ENCODE measurements at regions not wholly inside any gene's neighbourhood (a gene's known extent, or its start where the extent isn't known, plus 50 kb on each side); places are given as distances from the start of the nearest gene placed in this dataset.

DNA sequence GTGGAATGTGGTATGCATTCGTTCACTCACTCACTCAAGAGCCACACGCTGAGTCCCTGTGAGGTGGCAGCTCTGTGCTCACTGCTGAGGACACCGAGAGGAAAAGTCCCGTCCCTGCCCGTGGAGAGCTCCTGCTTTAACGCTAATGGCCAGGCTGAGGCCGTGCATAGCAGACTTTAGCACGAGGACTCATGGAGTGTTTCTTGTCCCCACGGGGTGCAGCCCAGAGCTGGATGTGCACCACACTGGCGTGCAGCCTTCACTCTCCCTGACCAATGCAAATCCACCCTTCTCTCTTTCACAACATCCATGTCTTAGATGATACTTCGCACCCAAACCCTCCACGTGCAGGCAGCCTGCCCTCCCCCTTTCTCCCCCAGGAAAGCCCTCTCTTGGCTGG lies 159.6 kb upstream of the ZNF536 start:
- TF ChIP-seq, protein P1, sequence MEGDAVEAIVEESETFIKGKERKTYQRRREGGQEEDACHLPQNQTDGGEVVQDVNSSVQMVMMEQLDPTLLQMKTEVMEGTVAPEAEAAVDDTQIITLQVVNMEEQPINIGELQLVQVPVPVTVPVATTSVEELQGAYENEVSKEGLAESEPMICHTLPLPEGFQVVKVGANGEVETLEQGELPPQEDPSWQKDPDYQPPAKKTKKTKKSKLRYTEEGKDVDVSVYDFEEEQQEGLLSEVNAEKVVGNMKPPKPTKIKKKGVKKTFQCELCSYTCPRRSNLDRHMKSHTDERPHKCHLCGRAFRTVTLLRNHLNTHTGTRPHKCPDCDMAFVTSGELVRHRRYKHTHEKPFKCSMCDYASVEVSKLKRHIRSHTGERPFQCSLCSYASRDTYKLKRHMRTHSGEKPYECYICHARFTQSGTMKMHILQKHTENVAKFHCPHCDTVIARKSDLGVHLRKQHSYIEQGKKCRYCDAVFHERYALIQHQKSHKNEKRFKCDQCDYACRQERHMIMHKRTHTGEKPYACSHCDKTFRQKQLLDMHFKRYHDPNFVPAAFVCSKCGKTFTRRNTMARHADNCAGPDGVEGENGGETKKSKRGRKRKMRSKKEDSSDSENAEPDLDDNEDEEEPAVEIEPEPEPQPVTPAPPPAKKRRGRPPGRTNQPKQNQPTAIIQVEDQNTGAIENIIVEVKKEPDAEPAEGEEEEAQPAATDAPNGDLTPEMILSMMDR (IDR thresholded peaks at IDR 0.05): no peak
- TF ChIP-seq POLR2A (IDR thresholded peaks at IDR 0.05): no peak
